Breast epithelium (tissue), 4 donors: ENCODE measurements at regions not wholly inside any gene's neighbourhood (a gene's known extent, or its start where the extent isn't known, plus 50 kb on each side); places are given as distances from the start of the nearest gene placed in this dataset.
"Not testable (repeated sequence)": the region's sequence is repeated elsewhere in the genome, so short reads cannot be mapped to it uniquely, and the experiment has no call there.

Source experiments
- DNase-seq, 2 donors: peaks; one replicate each; pipeline ENCODE4 v3.0.0-alpha.2; 2019; ENCODE audit warnings: low spot score in 2 of 2
- H3K27ac ChIP-seq, 2 donors: fragments of 200-600 bp; sonication (generic) in 1 of 2; one replicate each; pipeline ENCODE4 v1.5.1; 2016 to 2019; ENCODE audit warnings: mild to moderate bottlenecking in 1 of 2
- H3K27me3 ChIP-seq, 2 donors: fragments of 200-600 bp; sonication (generic) in 1 of 2; one replicate each; pipeline versions ENCODE4 v1.5.1 to v1.6.0; 2017 to 2019; ENCODE audit warnings: control low read depth in 1 of 2, mild to moderate bottlenecking in 1 of 2
- H3K36me3 ChIP-seq: fragments of 200-600 bp; one replicate; pipeline ENCODE4 v1.5.1; 2019
- H3K4me1 ChIP-seq, 2 donors: fragments of 200-600 bp; sonication (generic); one replicate each; pipeline ENCODE4 v1.5.1; 2016 to 2019; ENCODE audit warnings: control low read depth in 1 of 2
- H3K4me3 ChIP-seq, 3 donors: fragments of 200-600 bp; sonication (generic); 1 replicate in 2 of 3; 2 replicates in 1 of 3; pipeline ENCODE4 v1.5.1; 2016 to 2019; ENCODE audit warnings: mild to moderate bottlenecking in 3 of 3, moderate library complexity in 2 of 3
- H3K9me3 ChIP-seq, 2 donors: fragments of 200-600 bp; sonication (generic) in 1 of 2; one replicate each; pipeline ENCODE4 v1.5.1; 2016 to 2019; ENCODE audit warnings: control low read depth in 1 of 2
- CTCF ChIP-seq, 3 donors: fragments of 450-650 bp; IDR thresholded peaks; one replicate each; pipeline ENCODE4 v1.5.1; 2016 to 2017; ENCODE audit warnings: antibody characterized with exemption in 3 of 3, mild to moderate bottlenecking in 3 of 3, moderate library complexity in 3 of 3
- POLR2A ChIP-seq: fragments of 450-650 bp; IDR thresholded peaks from one replicate; pipeline ENCODE4 v1.6.1; 2016; ENCODE audit warnings: antibody characterized with exemption, mild to moderate bottlenecking, moderate library complexity
- POLR2AphosphoS5 ChIP-seq, 3 donors: sonication (generic); formaldehyde crosslinking; IDR thresholded peaks; one replicate each; pipeline ENCODE4 v1.6.1; 2017; ENCODE audit warnings: antibody characterized with exemption in 3 of 3
- intact Hi-C: fragments of 100-400 bp; cut with DNase I; formaldehyde crosslinking; loops from one replicate; pipeline ENCODE4 v1.15.1; 2023; ENCODE audit warnings: low total_unique reads

GRCh38 chr11:22084056-22084455, 108.8 kb upstream of the ANO5 start:
- Histone ChIP-seq H3K27ac (no peak overlapping the region), H3K4me1 (no peaks in the 10 kb centered on the region), H3K4me3 (no peak overlapping the region), H3K27me3 (no peaks in the 10 kb centered on the region), H3K36me3 (no peaks in the 10 kb centered on the region), H3K9me3 (no peaks in the 10 kb centered on the region)
- TF ChIP-seq POLR2AphosphoS5 (IDR thresholded peaks at IDR 0.05) = no peak
- no peak for TF ChIP-seq POLR2A
- TF ChIP-seq CTCF (IDR thresholded peaks at IDR 0.05) = no peak
- intact Hi-C loops = no loop called here
- DNase-seq = no peak

GRCh38 chr11:22084564-22084963, 108.3 kb upstream of the ANO5 start:
- DNase-seq = no peak
- TF ChIP-seq CTCF (IDR thresholded peaks at IDR 0.05) (no peak), POLR2A (no peak), POLR2AphosphoS5 (IDR thresholded peaks at IDR 0.05) (no peak)
- Histone ChIP-seq H3K36me3 (no peaks in the 10 kb centered on the region), H3K4me1 (no peaks in the 10 kb centered on the region), H3K4me3 (no peak overlapping the region), H3K9me3 (no peaks in the 10 kb centered on the region), H3K27ac (no peak overlapping the region), H3K27me3 (no peaks in the 10 kb centered on the region)
- intact Hi-C loops = no loop called here

GRCh38 chr11:22089609-22090008, 103.3 kb upstream of the ANO5 start:
- no peak overlapping the region for H3K27ac ChIP-seq
- no peaks in the 10 kb centered on the region for H3K9me3 ChIP-seq
- H3K36me3 ChIP-seq = no peaks in the 10 kb centered on the region
- H3K4me3 ChIP-seq = no peak overlapping the region
- no peaks in the 10 kb centered on the region for H3K4me1 ChIP-seq
- TF ChIP-seq POLR2A (no peak), CTCF (IDR thresholded peaks at IDR 0.05) (no peak), POLR2AphosphoS5 (IDR thresholded peaks at IDR 0.05) (no peak)
- H3K27me3 ChIP-seq = no peaks in the 10 kb centered on the region
- intact Hi-C loops = no loop called here
- DNase-seq = no peak

GRCh38 chr11:22106566-22106965, 86.3 kb upstream of the ANO5 start:
- no peaks in the 10 kb centered on the region for H3K4me1 ChIP-seq
- H3K27ac ChIP-seq = no peak overlapping the region
- TF ChIP-seq POLR2A = no peak
- H3K9me3 ChIP-seq = no peaks in the 10 kb centered on the region
- intact Hi-C loops = no loop called here
- DNase-seq = no peak
- no peaks in the 10 kb centered on the region for H3K27me3 ChIP-seq
- no peak overlapping the region for H3K4me3 ChIP-seq
- no peaks in the 10 kb centered on the region for H3K36me3 ChIP-seq

- H3K4me1 ChIP-seq = no peaks in the 10 kb centered on the region
- intact Hi-C loops = no loop called here
- DNase-seq = no peak
- no peak overlapping the region for H3K4me3 ChIP-seq
- H3K27ac ChIP-seq = no peak overlapping the region
- TF ChIP-seq POLR2AphosphoS5 (IDR thresholded peaks at IDR 0.05) (no peak), POLR2A (no peak), CTCF (IDR thresholded peaks at IDR 0.05) (no peak)
- no peaks in the 10 kb centered on the region for H3K36me3 ChIP-seq
- H3K27me3 ChIP-seq = no peaks in the 10 kb centered on the region
- H3K9me3 ChIP-seq = no peaks in the 10 kb centered on the region
These were observed 77.3 kb upstream of the ANO5 start for GRCh38 chr11:22115470-22116029.

GRCh38 chr11:22127981-22128380, 64.9 kb upstream of the ANO5 start:
- H3K9me3 ChIP-seq = peaks cover 6 to 17% of the 10 kb centered on the region in 2 donors
- H3K4me3 ChIP-seq, H3K36me3 ChIP-seq, H3K27ac ChIP-seq, H3K4me1 ChIP-seq, intact Hi-C loops, DNase-seq, H3K27me3 ChIP-seq: not testable (repeated sequence)
